Amniotic epithelial cell (primary cell): ENCODE measurements at regions not wholly inside any gene's neighbourhood (a gene's known extent, or its start where the extent isn't known, plus 50 kb on each side); places are given as distances from the start of the nearest gene placed in this dataset.
A peak's percentile ranks its signal among the peaks of the same experiment; 100 is the strongest.
"Not testable (repeated sequence)": the region's sequence is repeated elsewhere in the genome, so short reads cannot be mapped to it uniquely, and the experiment has no call there.

Experiments used
- DNase-seq: peaks from one replicate; pipeline ENCODE4 v3.0.0-alpha.2; 2010; ENCODE audit warnings: low read depth

- DNase-seq: no peak
Observed at GRCh38 chr13:44848920-44849676, 140.2 kb downstream of the NUFIP1 start.

GRCh38 chr13:44845281-44846058 is 143.8 kb downstream of the NUFIP1 start:
- not testable (repeated sequence) for DNase-seq

- no peak for DNase-seq
Observed at GRCh38 chr13:44844786-44845185, 144.5 kb downstream of the NUFIP1 start.

- DNase-seq: peak; percentile 93
Observed at GRCh38 chr13:44843403-44843802, 145.9 kb downstream of the NUFIP1 start.

GRCh38 chr13:44842158-44842557 is 147.1 kb downstream of the NUFIP1 start:
- DNase-seq: peak; percentile 78

GRCh38 chr13:44840131-44840530 is 149.1 kb downstream of the NUFIP1 start:
- DNase-seq: no peak

GRCh38 chr13:44837250-44837649 is 152.0 kb downstream of the NUFIP1 start:
- DNase-seq: peak; percentile 66

GRCh38 chr13:44834404-44834803 is 154.9 kb downstream of the NUFIP1 start:
- DNase-seq: peak; percentile 44

GRCh38 chr13:44833626-44834025 is 155.6 kb downstream of the NUFIP1 start:
- DNase-seq: no peak

GRCh38 chr13:44833139-44833538 is 156.1 kb downstream of the NUFIP1 start:
- no peak for DNase-seq

- no peak for DNase-seq
Observed at GRCh38 chr13:44826591-44827350, 162.5 kb downstream of the NUFIP1 start.

- no peak for DNase-seq
Observed at GRCh38 chr13:44825953-44826352, 163.3 kb downstream of the NUFIP1 start.

- not testable (repeated sequence) for DNase-seq
Observed at GRCh38 chr13:44823555-44823954, 165.7 kb downstream of the NUFIP1 start.

GRCh38 chr13:44822291-44822690 is 167.0 kb downstream of the NUFIP1 start:
- DNase-seq: no peak

GRCh38 chr13:44819772-44820171 is 169.5 kb downstream of the NUFIP1 start:
- DNase-seq: no peak

- peak; percentile 86 for DNase-seq
Observed at GRCh38 chr13:44819245-44819644, 170.0 kb downstream of the NUFIP1 start.

GRCh38 chr13:44818428-44818827 is 170.8 kb downstream of the NUFIP1 start:
- DNase-seq: peak; percentile 53

- no peak for DNase-seq
Observed at GRCh38 chr13:44818016-44818415, 171.3 kb downstream of the NUFIP1 start.

- DNase-seq: peak; percentile 20
Observed at GRCh38 chr13:44817131-44817671, 172.1 kb downstream of the NUFIP1 start.

- no peak for DNase-seq
Observed at GRCh38 chr13:44816701-44817100, 172.6 kb downstream of the NUFIP1 start.

GRCh38 chr13:44815623-44816022 is 173.6 kb downstream of the NUFIP1 start:
- peak; percentile 99 for DNase-seq

GRCh38 chr13:44814836-44815235 is 174.4 kb downstream of the NUFIP1 start:
- no peak for DNase-seq
